Activated CD8-positive, alpha-beta memory T cell treated with anti-CD3 and anti-CD28 coated beads, Interleukin-2, amount 50 U/mL, for 24 hours (primary cell): ENCODE measurements at regions not wholly inside any gene's neighbourhood (a gene's known extent, or its start where the extent isn't known, plus 50 kb on each side); places are given as distances from the start of the nearest gene placed in this dataset.

ENCODE experiments used
- DNase-seq: peaks from one replicate; pipeline ENCODE4 v3.0.0-alpha.2; 2020; ENCODE audit errors: extremely low read depth

- no peak for DNase-seq
Measured at GRCh38 chr19:27657271-27658051, 1555.5 kb downstream of the UQCRFS1 start.

GRCh38 chr19:27654266-27654990 lies 1558.5 kb downstream of the UQCRFS1 start:
- DNase-seq = no peak

GRCh38 chr19:27652796-27653195 lies 1560.2 kb downstream of the UQCRFS1 start:
- DNase-seq = no peak

GRCh38 chr19:27652281-27652680 lies 1560.7 kb downstream of the UQCRFS1 start:
- DNase-seq = no peak

GRCh38 chr19:27647423-27647822 lies 1565.5 kb downstream of the UQCRFS1 start:
- no peak for DNase-seq

- DNase-seq = no peak
Measured at GRCh38 chr19:27635401-27635800, 1577.5 kb downstream of the UQCRFS1 start.

- DNase-seq = no peak
Measured at GRCh38 chr19:27618006-27618405, 1594.9 kb downstream of the UQCRFS1 start.

GRCh38 chr19:27580906-27581305 lies 1632.0 kb downstream of the UQCRFS1 start:
- DNase-seq = no peak
